HepG2 (cell line): ENCODE measurements at regions not wholly inside any gene's neighbourhood (a gene's known extent, or its start where the extent isn't known, plus 50 kb on each side); places are given as distances from the start of the nearest gene placed in this dataset.

Source experiments
- GABPA ChIP-seq, 2 experiments: IDR thresholded peaks; 2 replicates each; pipeline ENCODE4 v1.6.1; 2011 to 2016; ENCODE audit warnings: low read depth in 2 of 2, low read length in 1 of 2, missing biosample characterization in 1 of 2, missing genetic modification characterization in 1 of 2
- SKI ChIP-seq: fragments of 450-650 bp; IDR thresholded peaks from one replicate; pipeline ENCODE4 v1.6.1; 2018; ENCODE audit warnings: mild to moderate bottlenecking; ENCODE audit not compliant: partially characterized antibody
- SOX6 ChIP-seq, 2 experiments: fragments of 450-650 bp in 1 of 2; sonication (generic) in 1 of 2; formaldehyde crosslinking in 1 of 2; IDR thresholded peaks; 2 replicates each; pipeline versions ENCODE4 v1.4.0 to v1.6.1; 2017 to 2020; ENCODE audit warnings: antibody characterized with exemption in 1 of 2, mild to moderate bottlenecking in 1 of 2, missing genetic modification reagents in 1 of 2
- TP53 ChIP-seq: sonication (generic); formaldehyde crosslinking; conservative IDR thresholded peaks from 2 replicates; pipeline ENCODE4 v1.4.0; 2020; ENCODE audit warnings: missing genetic modification reagents
- ZBTB40 ChIP-seq, 2 experiments: fragments of 450-650 bp in 1 of 2; sonication (generic) in 1 of 2; formaldehyde crosslinking in 1 of 2; IDR thresholded peaks; 2 replicates each; pipeline versions ENCODE4 v1.6.1 to v1.8.0; 2016 to 2022; ENCODE audit warnings: antibody characterized with exemption in 1 of 2, mild to moderate bottlenecking in 1 of 2, missing genetic modification reagents in 1 of 2
- ZKSCAN1 ChIP-seq: fragments of 150-350 bp; IDR thresholded peaks from 2 replicates; pipeline ENCODE4 v1.6.1; 2014; ENCODE audit warnings: low read length
- ZNF7 ChIP-seq: IDR thresholded peaks from 2 replicates; pipeline ENCODE4 v1.6.1; 2016; ENCODE audit warnings: missing biosample characterization, missing genetic modification reagents

DNA sequence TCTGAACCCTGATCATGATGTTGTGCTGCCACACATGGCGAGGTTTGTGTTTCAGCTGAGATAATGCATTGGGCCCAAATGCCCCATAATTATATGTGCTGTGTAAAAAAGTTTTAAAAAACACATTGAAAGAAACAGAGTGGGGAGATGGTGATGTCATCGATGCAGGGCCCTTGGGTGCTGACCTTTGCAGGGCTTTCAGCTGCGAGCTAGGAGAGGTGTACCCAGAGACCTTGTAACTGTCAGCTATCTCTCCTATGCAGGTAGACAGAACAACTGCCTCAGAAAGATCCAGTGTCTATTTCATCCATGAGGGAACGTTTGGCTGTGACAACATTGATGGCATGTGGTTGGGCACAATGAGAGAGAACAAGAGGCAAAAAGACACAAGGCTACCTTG is 286.9 kb upstream of the CELF4 start:
- TF ChIP-seq SOX6 (IDR thresholded peaks at IDR 0.05), result no peak
- no peak for TF ChIP-seq SOX6 (CRISPR knock-in tag; IDR thresholded peaks at IDR 0.05)
- no peak for TF ChIP-seq SKI
- no peak for TF ChIP-seq ZNF7 (CRISPR knock-in tag)
- TF ChIP-seq ZKSCAN1, result no peak
- no peak for TF ChIP-seq TP53 (CRISPR knock-in tag)
- TF ChIP-seq ZBTB40 (IDR thresholded peaks at IDR 0.05), result no peak
- no peak for TF ChIP-seq ZBTB40 (CRISPR knock-in tag; IDR thresholded peaks at IDR 0.05)
- no peak for TF ChIP-seq GABPA (IDR thresholded peaks at IDR 0.05; ENCODE audit: low read depth, low read length)
- TF ChIP-seq GABPA (CRISPR knock-in tag; IDR thresholded peaks at IDR 0.05; ENCODE audit: low read depth), result no peak
